Smooth muscle cell (in vitro differentiated cells): ENCODE measurements at regions not wholly inside any gene's neighbourhood (a gene's known extent, or its start where the extent isn't known, plus 50 kb on each side); places are given as distances from the start of the nearest gene placed in this dataset.

Source experiments
- DNase-seq: peaks from one replicate; lab custom pipeline; 2025; ENCODE audit not compliant: unreplicated experiment; lab: John Stamatoyannopoulos, UW
- H2AFZ ChIP-seq: fragments of 200-600 bp; sonication (generic); 2 replicates; pipeline ENCODE4 v1.6.0; 2016; ENCODE audit warnings: antibody characterized with exemption, low read depth, mild to moderate bottlenecking
- H3F3A ChIP-seq: fragments of 200-600 bp; sonication (generic); 2 replicates; pipeline ENCODE4 v1.6.0; 2017; ENCODE audit warnings: antibody characterized with exemption, low read depth
- H3K27ac ChIP-seq: fragments of 200-600 bp; sonication (generic); 2 replicates; pipeline ENCODE4 v1.5.1; 2016; ENCODE audit warnings: low read depth, mild to moderate bottlenecking
- H3K27me3 ChIP-seq: fragments of 200-600 bp; sonication (generic); 2 replicates; pipeline ENCODE4 v1.6.1; 2016; ENCODE audit warnings: low read depth, mild to moderate bottlenecking
- H3K36me3 ChIP-seq: fragments of 200-600 bp; sonication (generic); 2 replicates; pipeline ENCODE4 v1.5.1; 2016; ENCODE audit warnings: low read depth
- H3K4me1 ChIP-seq: fragments of 200-600 bp; sonication (generic); 2 replicates; pipeline ENCODE4 v1.5.1; 2016; ENCODE audit warnings: low read depth
- H3K4me2 ChIP-seq: fragments of 200-600 bp; sonication (generic); 2 replicates; pipeline ENCODE4 v1.6.0; 2016; ENCODE audit warnings: mild to moderate bottlenecking
- H3K4me3 ChIP-seq: fragments of 200-600 bp; sonication (generic); 2 replicates; pipeline ENCODE4 v1.5.1; 2016; ENCODE audit warnings: mild to moderate bottlenecking
- H3K79me2 ChIP-seq: fragments of 200-600 bp; sonication (generic); 2 replicates; pipeline ENCODE4 v1.6.0; 2016; ENCODE audit warnings: low read depth, mild to moderate bottlenecking
- H3K9ac ChIP-seq: fragments of 200-600 bp; sonication (generic); 2 replicates; pipeline ENCODE4 v1.6.0; 2016; ENCODE audit warnings: low read depth
- H3K9me3 ChIP-seq: fragments of 200-600 bp; sonication (generic); replicated peaks from 2 replicates; pipeline ENCODE4 v1.5.1; 2016; ENCODE audit warnings: low read depth
- H4K20me1 ChIP-seq: fragments of 200-600 bp; sonication (generic); 2 replicates; pipeline ENCODE4 v1.6.0; 2016; ENCODE audit warnings: low read depth
- WGBS: methylation state at CpG from one replicate; pipeline ENCODE4 v1.1.7; 2016; ENCODE audit warnings: low lambda C conversion rate; 5-methylcytosine and 5-hydroxymethylcytosine counted together
- TF ChIP-seq, protein P1 (sequence below): fragments of 200-600 bp; sonication (generic); IDR thresholded peaks from 2 replicates; pipeline ENCODE4 v1.5.1; 2017; ENCODE audit warnings: borderline replicate concordance, mild to moderate bottlenecking, antibody characterized with exemption; ENCODE audit not compliant: insufficient read depth, poor library complexity, severe bottlenecking

DNA sequence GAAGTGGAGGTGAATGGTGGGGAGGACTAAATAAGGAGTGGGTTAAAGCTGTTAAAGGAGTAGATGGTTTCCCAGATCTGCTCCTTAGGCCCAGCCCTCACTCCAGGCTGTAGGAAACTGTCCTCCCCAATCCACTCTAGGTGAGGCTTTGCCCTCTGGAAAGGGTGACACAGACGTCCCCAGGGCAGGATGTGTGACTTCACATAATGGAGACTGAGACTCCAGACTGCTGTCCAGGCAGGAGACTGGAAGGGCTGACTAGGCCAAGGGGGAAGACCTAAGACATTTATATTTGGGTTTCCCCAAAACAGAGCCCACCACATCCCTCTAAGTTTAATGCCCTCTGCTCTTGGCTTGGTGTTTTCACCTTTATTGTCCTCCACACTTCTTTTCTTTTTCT lies 488.5 kb downstream of the SHQ1 start:
- DNase-seq, result no peak
- H3K4me1 ChIP-seq, result no peaks in the 10 kb centered on the region
- H3K27ac ChIP-seq, result no peak overlapping the region
- no peak overlapping the region for H2AFZ ChIP-seq
- no peaks in the 10 kb centered on the region for H3F3A ChIP-seq
- no peaks in the 10 kb centered on the region for H3K27me3 ChIP-seq
- no peak overlapping the region for H3K4me2 ChIP-seq
- 54% methylated on average over 1 of the region's 1 CpG for WGBS
- no peaks in the 10 kb centered on the region for H3K79me2 ChIP-seq
- no peaks in the 10 kb centered on the region for H3K36me3 ChIP-seq
- H3K9me3 ChIP-seq, result no peaks in the 10 kb centered on the region
- H3K9ac ChIP-seq, result no peak overlapping the region
- no peak overlapping the region for H3K4me3 ChIP-seq
- TF ChIP-seq, protein P1, sequence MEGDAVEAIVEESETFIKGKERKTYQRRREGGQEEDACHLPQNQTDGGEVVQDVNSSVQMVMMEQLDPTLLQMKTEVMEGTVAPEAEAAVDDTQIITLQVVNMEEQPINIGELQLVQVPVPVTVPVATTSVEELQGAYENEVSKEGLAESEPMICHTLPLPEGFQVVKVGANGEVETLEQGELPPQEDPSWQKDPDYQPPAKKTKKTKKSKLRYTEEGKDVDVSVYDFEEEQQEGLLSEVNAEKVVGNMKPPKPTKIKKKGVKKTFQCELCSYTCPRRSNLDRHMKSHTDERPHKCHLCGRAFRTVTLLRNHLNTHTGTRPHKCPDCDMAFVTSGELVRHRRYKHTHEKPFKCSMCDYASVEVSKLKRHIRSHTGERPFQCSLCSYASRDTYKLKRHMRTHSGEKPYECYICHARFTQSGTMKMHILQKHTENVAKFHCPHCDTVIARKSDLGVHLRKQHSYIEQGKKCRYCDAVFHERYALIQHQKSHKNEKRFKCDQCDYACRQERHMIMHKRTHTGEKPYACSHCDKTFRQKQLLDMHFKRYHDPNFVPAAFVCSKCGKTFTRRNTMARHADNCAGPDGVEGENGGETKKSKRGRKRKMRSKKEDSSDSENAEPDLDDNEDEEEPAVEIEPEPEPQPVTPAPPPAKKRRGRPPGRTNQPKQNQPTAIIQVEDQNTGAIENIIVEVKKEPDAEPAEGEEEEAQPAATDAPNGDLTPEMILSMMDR, result no peak
- H4K20me1 ChIP-seq, result no peaks in the 10 kb centered on the region

DNA sequence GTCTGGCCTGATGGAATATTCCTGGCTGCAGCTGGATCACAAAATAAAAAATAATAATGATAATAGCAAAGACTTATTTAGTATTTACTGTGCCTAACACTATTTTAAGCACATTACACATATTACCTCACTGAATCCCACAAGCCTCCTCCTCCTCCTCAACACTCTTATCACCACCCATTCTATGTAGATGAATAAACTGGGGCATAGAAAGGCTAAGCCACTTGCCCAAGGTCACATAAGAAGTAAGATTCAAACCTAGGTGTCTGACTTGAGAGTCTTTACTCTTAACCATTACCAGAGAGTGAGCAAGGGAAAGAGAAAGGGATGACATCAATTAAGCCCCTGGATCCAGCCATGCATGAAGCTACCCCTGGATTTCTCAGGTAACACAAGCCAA lies 493.1 kb downstream of the SHQ1 start:
- Histone ChIP-seq H3K79me2 (no peaks in the 10 kb centered on the region), H2AFZ (no peak overlapping the region), H3K4me1 (peaks cover 4% of the 10 kb centered on the region), H3K4me3 (no peak overlapping the region), H3K9ac (no peak overlapping the region), H3K4me2 (peak overlapping the region; percentile 73), H3F3A (no peaks in the 10 kb centered on the region), H3K27ac (no peak overlapping the region), H4K20me1 (no peaks in the 10 kb centered on the region), H3K27me3 (no peaks in the 10 kb centered on the region), H3K9me3 (no peaks in the 10 kb centered on the region), H3K36me3 (no peaks in the 10 kb centered on the region)
- no peak for DNase-seq
- TF ChIP-seq, protein P1, result no peak

DNA sequence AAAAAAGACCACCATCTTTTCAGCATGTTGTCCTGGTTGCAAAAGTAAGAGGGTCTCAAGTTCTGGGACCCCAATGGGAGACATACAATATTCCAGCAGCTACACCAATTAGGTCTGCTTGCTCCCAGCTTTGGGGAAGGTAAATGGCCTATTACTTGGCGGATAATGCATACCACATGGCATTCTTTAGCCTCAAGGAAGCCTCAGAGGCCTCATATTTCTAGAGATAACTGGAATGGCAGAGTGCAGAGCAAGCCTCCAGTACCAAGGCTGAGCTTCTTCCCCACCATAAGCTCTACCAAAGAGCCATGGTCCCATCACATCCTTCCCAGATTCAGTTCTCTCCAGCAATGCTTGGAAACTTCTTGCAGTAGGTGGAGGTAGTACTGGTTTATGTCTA lies 493.8 kb downstream of the SHQ1 start:
- H3K4me1 ChIP-seq, result peaks cover 4% of the 10 kb centered on the region
- H3K36me3 ChIP-seq, result no peaks in the 10 kb centered on the region
- DNase-seq, result no peak
- H3K9me3 ChIP-seq, result no peaks in the 10 kb centered on the region
- H3K4me2 ChIP-seq, result peak overlapping the region; percentile 73
- no peak overlapping the region for H3K9ac ChIP-seq
- no peaks in the 10 kb centered on the region for H3K79me2 ChIP-seq
- H3K27ac ChIP-seq, result peak overlapping the region; percentile 63
- H3F3A ChIP-seq, result no peaks in the 10 kb centered on the region
- no peak overlapping the region for H3K4me3 ChIP-seq
- 20% methylated on average over 1 of the region's 1 CpG for WGBS
- no peaks in the 10 kb centered on the region for H4K20me1 ChIP-seq
- TF ChIP-seq, protein P1, result no peak
- H2AFZ ChIP-seq, result no peak overlapping the region
- no peaks in the 10 kb centered on the region for H3K27me3 ChIP-seq

DNA sequence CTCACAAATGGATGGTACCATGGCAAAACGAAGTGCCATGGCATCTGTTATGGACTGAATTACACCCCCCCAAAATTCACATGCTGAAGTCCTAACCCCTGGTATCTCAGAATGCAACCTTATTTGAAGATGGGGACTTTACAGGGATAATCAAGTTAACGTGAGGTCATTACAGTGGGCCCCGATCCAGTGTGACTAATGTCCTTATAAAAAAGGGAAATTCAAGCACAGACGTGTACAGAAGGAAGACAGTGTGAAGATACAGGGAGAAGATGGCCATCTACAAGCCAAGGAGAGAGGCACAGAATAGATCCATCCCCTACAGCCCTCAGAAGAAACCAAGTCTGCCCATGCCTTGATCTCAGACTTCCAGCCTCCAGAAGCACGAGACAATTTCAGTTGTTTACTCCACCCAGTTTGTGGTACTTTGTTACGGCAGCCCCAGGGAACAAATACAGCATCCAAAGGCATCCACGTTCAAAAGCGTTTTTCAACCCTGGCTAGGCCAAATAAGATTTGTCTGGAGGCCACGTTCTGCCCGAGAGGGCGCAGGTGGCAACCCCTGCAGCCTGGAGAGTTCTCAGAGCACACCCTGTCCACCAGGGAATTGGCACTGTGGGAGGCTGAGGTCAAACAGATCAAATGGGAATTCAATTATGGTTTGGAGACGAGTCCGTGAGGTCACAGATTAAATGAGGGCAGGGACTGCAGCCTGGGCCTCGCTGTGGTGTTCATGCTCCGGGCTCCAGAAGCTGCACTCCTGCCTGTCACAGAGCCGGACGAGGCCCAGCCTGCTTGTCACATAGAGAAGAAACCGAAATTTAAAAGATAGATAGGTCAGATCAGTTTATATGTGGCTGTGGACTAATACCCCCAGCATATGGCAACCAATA lies 494.8 kb downstream of the SHQ1 start:
- WGBS, result 56% methylated on average over 18 of the region's 18 CpGs
- peak overlapping the region; percentile 22 for H2AFZ ChIP-seq
- no peak overlapping the region for H3K4me3 ChIP-seq
- H3K9ac ChIP-seq, result no peak overlapping the region
- no peaks in the 10 kb centered on the region for H3K27me3 ChIP-seq
- peaks cover 4% of the 10 kb centered on the region for H3K4me1 ChIP-seq
- H4K20me1 ChIP-seq, result no peaks in the 10 kb centered on the region
- DNase-seq, result no peak
- H3F3A ChIP-seq, result no peaks in the 10 kb centered on the region
- no peaks in the 10 kb centered on the region for H3K9me3 ChIP-seq
- no peaks in the 10 kb centered on the region for H3K36me3 ChIP-seq
- peak overlapping the region; percentile 63 for H3K27ac ChIP-seq
- H3K79me2 ChIP-seq, result no peaks in the 10 kb centered on the region
- H3K4me2 ChIP-seq, result peak overlapping the region; percentile 73
- TF ChIP-seq, protein P1, result no peak
